GM21619 (cell line): ENCODE measurements at regions not wholly inside any gene's neighbourhood (a gene's known extent, or its start where the extent isn't known, plus 50 kb on each side); places are given as distances from the start of the nearest gene placed in this dataset.

Experiments used
- ATAC-seq: cut with Tn5 transposase; IDR thresholded peaks from one replicate; pipeline ENCODE4 v1.9.1; 2021; ENCODE audit not compliant: unreplicated experiment

DNA sequence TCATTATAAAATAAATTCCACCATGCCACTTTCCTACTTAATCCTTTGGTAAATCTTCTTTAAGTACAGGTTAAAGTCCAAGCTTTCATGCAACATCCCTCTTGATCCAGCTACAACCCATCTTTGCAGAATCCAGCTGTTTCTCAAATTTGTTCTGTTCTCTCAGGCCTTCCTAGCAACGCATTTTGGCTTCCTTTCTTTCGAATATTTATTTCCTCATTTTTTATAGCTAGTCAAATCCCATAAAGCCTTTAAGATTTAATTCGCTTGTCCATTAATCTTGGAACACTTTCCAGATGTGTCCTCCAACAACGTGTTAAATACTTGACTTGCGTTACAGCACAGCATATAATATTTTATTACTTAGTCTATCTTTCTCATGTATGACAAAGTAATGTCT, 600.1 kb upstream of the CHORDC1 start:
- no peak for ATAC-seq

DNA sequence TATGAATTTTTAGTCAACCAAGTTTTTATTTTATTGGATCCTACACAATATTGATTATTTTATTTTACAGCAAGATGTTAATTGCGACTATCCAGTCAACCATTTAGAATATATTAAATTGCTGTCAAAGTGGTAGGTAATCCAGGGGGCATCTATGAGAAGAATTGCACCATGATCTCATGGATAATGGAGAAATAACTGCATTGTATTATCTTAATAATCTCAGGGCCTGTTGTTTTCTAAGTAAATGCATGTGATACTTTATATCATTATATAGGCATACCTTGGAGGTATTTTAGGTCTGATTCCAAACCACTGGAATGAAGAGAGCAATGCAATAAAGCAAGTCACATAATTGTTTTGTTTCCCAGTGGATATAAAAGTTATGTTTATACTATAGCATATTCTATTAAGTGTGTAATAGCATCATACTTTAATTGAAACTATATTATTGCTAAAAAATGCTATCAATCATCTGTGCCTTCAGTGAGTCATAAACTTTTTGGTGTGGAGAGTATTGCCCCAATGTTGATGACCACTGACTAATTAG, 595.4 kb upstream of the CHORDC1 start:
- no peak for ATAC-seq

DNA sequence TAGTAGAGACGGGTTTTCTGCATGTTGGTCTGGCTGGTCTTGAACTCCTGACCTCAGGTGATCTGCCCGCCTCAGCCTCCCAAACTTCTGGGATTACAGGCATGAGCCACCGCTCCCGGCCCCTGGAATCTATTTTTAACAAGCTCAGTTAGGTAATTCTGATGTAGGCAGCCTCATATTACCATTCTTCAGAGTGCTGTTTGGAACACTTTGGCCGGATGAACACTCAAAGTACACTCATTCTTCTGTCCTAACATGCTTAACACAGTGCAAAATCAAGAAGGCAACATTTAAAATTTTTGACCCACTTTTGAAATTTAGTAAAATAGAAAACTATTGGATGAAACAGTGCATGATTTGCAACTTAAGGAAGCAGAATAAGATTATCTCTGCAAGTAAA, 586.7 kb upstream of the CHORDC1 start:
- no peak for ATAC-seq

DNA sequence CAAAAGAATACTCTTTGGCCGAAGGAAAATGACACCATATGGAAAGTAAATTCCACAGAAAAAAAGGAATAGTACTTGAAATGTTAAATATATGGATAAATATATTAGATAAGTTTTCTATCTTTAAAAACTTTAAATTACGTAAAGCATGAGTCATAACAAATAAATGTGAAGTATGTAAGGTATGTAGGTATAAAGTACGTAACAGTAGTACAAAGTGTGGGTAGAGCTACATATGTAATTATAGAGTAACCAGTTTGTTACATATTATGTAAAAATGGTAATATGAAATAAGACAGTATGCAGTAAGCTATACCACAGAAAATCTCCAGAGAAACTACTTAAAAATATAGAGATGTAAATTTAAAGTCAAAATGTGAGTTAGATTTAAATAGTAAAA, 582.3 kb upstream of the CHORDC1 start:
- no peak for ATAC-seq

DNA sequence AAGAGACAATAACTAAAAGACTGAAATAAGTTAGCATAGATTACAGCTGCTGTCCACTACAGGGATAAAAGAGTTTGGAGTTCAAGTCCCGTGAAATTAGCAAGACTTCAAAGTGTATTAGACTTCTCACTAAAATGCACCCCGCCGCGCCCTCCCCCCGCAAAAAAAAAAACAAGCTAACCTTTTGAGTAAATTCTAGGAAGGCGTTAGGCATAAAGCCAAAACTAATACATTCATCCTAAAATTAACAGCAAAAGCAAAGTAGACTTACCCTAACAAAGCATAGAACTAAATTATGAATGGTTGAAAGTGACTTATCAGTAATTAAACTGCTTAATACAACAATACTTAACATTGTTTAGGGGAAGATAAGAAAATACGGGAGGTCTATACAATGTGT, 581.0 kb upstream of the CHORDC1 start:
- no peak for ATAC-seq

DNA sequence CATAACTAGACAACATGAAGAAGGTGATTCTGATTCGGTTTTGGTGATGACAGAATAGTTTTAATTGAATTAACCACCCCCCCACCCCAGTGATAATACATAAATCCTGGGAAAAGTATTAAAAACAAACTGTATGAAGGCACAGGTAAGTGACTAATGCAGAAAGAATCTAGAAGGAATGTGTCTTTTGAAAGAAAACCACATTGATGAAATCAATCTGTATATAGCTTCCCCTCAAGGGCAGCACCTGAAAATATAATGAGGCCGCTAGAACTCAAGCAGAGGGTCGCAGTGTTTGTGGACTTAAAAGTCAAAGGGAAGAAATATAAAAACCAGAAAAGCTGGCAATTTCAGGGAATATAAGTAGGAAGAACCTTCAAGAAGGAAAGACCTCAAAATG, 580.5 kb upstream of the CHORDC1 start:
- no peak for ATAC-seq

DNA sequence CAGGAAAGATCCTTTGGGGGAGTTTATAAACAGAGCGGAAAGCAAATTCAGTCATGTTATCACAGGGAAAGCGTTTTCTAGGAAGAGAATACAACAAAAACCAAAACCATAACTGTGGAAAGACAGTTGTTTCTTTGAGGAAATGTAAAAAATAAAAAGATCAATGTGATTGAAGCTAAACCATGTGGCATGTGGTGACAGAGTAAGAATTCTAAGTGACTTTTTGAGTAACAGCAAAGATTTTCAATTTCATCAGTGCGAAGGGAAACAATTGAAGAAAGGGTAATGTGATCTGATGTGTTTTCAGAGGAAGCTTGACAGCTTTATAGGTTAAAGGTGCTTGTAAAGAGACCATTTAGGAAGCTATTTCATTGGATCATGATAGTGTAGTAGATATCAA, 575.9 kb upstream of the CHORDC1 start:
- no peak for ATAC-seq

DNA sequence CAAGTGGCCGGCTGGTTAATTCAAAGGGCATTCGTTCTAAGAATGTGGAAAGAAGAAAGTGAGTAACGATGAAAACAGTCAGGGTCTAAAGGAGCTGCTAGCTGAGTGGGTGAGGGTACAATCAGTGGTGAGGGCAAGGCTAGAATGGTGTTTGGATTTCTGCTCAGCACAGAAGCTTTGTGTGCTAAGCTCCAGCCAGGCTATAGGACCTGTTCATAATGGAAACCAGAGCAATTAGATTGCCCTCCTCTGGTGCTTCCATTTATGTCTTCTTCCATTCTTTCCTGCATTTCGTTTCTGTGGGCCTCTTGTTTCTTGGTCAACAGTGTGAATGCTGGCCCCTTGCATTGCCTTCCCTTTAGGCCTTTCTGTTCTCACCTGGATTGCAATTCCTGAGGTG, 572.9 kb upstream of the CHORDC1 start:
- no peak for ATAC-seq

DNA sequence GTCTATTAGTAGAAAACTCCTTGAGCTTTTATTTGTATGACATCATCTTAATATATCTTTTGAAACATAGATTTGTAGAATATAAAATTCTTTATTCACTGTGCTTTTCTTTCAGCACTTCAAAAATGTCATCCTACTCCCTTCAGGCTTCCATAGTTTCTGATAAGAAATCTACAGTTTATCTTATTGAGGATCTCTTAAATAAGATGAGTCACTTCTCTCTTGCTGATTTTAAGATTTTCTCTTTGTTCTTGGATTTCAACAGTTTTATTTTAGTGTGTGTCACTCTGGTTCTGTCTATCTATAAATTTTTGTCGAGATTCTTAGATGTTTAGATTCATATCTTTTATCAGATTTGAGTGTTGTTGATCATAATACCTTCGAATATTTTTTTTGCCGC, 566.1 kb upstream of the CHORDC1 start:
- ATAC-seq: no peak

DNA sequence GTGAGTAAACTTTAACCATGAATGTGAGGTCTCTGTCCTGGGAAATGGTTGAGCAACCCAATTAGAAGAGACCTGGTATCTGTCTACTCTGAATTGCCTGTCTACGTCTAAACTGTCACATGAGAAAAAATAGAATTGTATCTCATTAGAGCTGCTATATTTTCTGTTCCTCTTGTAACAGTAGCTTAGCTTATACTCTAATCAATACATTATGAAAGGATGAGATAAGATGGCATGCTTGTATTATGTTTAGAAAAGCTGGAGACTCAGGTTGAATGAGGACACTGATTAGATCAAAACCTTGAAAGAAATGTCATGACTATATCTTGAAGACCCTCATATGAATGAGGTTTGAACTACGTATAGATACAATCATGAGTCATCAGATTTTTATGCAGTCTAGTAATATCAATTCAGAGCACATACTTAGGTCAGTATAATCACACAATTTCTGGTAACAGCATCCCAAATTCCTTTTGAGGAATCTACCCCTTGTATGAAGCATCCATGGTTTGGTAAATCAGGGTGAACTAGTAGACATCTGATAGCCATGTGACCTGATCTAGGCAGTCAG, 561.5 kb upstream of the CHORDC1 start:
- ATAC-seq: no peak

DNA sequence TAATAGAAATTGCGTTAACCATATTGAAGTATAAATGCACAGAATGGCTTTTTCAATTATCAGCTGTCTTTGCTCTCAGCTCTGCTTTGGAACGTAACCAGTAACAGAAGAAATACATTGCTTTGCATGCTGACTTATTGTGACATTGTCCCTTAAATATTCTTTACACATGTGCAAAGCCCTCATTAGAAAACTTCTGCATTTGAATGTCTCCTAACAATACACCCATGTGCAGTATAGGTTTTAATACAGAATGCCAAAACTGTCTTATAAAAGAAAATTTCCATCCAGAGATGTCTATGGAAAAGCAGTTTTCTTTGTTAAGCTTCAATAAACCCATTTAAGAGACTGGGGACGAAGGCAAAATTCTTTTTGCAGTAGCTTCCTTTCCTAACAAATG, 560.3 kb upstream of the CHORDC1 start:
- no peak for ATAC-seq

DNA sequence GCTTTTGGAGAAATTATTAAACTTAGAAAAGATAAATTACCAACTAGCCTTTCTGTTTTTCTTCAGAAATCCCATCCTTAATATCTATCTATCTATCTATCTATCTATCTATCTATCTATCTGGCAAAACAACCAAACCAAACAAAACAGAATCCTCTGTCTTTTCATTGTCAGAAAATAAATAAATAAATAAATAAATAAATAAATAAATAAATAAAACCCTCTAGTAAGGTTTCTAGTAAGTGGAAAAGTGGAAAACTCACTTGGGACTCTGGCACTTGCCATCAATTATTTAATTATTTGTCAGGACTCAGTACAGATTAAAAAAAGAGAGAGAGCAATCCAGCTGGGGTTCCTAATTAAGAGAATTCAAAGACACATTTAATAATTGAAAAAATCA, 556.2 kb upstream of the CHORDC1 start:
- ATAC-seq: no peak

DNA sequence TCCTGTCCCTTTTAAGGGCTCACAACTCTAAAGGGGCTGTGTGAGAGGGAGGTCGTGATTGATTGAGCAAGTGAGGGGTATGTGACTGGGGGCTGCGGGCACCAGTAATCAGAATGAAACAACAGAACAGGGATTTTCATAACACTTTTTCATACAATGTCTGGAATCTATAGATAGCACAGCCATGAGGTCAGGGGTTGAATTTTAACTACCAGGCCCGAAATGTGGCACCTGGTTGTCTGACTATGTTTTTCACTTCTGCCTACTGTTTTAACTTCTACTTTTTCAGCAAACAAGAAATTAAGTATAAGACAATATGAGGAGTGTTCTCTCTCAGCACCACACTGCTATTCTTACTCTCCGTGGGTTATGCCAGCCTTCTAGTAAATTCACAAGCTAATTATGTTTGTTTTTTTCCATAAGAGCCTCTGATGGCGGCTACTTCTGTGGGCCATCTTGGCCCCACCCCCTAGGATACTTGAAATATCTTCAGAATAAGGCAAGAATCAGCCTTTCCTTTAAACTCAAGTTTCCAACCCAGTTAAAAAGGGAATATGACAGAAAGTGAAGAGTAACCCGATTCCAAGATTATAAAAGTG, 552.8 kb upstream of the CHORDC1 start:
- peak; percentile 68 for ATAC-seq

DNA sequence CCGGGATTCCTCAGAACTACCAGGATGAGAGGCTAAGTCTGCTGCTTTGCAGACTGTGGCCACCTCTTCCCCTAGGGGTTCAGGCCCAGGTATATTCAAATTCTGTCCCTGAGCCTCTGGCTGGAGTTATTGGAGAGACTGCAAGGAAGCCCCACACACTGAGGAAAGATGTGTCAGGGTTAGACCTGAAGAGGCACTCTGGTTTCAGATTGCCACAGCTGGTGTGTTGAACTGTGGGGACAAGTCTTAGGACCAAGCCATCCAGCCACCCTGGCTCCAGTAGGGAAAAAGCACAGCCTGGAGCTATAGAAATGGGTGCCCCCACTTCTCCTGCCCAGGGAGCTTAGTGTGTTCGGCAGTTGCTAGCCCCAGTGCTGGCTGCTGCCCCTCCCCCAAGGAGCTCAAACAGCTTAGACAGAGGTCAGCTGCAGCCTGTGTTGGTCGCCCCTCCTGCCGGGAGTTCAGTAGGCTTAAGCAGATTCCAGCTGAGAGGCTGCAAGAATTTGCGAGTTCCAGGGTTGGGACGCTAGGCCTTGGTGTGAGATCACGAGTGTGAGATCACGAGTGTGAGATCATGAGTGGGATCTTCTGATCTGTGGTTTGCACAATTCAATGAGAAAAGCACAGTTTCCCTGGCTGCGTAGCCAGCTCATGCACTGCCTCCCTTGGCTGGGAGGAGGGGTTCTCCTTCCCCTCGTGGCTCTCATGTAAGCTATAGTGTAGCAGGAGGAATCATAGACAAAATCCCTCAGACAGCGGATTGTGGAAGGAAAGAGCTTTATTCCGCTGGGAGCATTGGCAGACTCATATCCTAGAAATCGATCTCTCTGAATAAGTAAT, 552.1 kb upstream of the CHORDC1 start:
- no peak for ATAC-seq

DNA sequence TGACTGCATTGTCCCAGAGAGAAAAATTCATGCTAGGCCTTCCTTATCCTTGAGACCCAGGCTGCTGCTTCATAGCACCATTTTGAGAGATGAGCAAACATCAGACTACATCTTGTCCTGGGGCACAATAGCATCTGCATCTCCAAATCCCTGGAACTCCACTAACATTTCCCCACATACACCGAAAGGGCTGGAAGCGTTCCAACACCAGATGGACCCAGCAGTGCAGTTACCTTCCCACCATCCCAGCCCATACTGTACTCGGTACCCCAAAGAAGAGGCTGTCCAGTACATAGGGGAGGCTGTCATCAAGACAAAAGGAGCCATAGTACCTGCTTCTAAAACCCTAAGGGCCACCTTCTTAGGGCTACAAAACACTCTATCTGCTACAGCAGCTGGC, 547.2 kb upstream of the CHORDC1 start:
- ATAC-seq: no peak

DNA sequence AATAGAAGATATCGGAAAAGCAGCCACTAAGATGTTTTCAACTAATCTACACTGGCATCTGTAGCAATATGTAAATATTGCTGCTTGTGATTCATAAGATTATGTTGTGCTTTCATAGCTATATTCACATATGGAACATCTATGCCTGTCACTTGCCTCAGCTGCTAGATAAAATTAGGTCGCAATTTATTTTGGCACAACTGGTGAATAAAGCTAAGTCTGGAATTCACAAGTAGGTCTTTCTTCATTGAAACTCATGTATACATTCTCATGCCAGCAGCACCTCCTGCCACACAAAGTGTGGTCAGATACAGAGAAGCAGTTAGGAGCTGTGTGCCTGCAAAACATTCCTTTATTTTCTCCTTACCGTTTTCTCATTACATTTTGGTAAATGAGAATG, 543.3 kb upstream of the CHORDC1 start:
- no peak for ATAC-seq

DNA sequence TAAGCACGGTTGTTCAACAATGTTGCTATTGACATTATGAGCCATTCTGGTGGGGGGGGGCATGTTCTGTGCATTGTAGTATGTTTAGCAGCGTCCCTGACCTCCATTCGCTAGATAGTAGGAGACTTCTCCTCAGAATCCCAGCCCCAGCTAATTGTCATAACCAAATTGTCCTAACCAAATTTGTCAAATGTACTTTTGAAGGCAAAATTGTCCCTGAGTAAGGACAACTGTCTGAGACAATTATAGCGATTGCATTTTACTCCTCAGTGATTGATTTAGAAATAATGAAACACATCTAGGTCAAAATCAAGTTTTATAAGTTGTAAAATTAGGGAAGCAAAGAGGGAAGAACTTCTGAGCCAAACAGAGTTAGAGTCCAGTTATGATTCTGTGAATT, 541.8 kb upstream of the CHORDC1 start:
- no peak for ATAC-seq

DNA sequence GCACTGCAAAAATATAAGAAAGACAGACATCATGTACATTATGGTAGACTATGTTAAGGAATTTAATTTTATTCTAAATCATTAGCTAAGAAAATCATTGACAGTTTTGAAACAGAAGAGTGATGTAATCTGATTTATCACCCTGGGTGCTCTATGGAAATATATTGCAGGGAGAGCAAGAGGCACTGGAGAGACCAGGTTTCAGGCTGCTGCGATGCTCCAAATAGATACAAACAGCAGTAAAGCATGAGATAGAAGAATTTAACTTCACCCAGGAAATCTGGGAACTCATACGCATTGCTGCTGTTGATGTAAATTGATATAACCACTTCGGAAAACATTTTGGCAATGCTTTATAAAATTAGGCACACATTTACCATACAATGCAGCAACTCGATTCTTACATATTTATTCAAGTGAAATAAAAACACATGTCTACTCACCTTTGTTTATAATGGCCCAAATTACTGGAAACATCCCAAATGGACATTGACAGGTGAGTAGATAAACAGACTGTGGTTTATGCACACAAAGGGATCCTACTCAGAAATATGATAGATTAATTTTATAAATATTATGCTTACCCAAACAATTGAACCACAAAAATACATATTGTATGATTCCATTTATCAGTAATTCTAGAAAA, 535.1 kb upstream of the CHORDC1 start:
- ATAC-seq: no peak

DNA sequence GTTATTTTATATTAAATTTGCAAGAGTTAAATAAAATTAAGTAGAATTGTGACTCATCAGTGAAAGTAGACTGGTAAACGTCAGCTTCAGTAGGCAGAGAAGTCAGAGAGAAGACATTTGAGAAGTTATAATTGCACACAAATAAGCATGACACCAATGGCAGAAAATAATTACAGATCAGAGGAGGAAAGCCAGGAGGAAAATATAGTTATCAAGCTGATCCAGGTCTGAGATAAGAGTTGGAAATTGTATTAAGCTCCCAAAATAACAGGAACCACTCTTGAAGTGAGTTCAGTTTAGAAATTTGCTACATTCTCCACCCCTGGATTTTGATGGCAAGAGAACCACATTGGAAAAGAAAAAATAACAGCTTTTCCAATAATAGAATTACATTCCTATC, 533.8 kb upstream of the CHORDC1 start:
- no peak for ATAC-seq

DNA sequence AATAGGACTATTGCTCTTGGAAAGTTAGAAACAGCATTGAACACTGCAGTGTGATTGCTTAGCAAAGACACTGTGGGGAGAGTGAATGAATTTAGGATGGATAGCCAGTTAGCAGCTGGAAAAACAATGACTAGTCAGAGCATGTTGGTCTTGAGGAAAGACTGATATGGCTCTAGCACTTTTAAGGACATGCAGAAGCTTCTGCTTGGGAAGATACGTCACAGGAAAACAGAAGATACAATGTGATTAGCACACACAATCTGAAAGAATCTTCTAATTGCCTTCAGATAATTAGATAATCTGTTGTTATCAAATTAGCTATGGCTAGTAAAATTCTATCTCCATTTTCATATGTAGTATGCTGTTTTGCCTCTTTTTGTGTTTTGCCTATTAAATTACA, 530.7 kb upstream of the CHORDC1 start:
- no peak for ATAC-seq

DNA sequence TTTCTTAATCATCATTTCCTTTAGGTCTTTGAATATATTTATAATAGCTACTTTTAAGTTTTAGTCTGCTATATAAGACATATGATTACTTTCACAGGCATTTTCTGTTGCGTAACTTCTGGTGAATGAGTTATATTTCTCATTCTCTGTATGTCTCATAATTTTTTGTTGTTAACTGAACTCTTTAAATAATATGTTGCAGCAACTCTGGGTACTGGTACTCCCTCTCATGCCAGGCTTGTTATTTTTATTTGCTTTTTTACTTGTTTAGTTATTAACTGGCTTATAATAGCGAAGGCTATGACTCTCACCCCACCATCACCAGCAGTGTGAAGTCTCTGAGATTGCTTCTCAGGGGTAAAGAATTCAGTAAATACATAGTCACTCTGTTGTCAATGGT, 524.2 kb upstream of the CHORDC1 start:
- no peak for ATAC-seq

DNA sequence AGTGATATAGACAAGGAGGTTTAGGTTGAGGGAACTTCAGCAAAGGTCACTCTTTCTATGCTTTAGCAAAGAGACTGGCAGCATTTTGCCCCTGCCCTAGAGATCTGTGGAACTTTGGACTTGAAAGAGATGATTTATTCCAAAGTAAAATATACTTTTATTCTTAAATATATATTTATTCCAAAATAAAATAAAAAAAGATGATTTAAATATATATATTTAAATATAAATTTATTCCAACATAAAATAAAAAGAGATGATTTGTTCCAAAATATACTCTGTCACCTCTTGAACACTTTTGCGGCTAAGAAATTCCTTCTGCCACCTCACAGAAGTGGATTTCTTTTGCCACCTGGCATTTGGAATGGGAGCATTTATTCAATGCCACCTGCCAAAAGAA, 521.3 kb upstream of the CHORDC1 start:
- no peak for ATAC-seq
